Stimulated activated CD8-positive, alpha-beta memory T cell treated with anti-CD3 and anti-CD28 coated beads, Interleukin-7, amount 100 ng/mL, for 48 hours (primary cell): ENCODE measurements at regions not wholly inside any gene's neighbourhood (a gene's known extent, or its start where the extent isn't known, plus 50 kb on each side); places are given as distances from the start of the nearest gene placed in this dataset.

Experiments
- DNase-seq, 2 donors: peaks; one replicate each; pipeline ENCODE4 v3.0.0-alpha.2; 2020; ENCODE audit warnings: low read depth in 1 of 2; ENCODE audit errors: extremely low read depth in 1 of 2

DNA sequence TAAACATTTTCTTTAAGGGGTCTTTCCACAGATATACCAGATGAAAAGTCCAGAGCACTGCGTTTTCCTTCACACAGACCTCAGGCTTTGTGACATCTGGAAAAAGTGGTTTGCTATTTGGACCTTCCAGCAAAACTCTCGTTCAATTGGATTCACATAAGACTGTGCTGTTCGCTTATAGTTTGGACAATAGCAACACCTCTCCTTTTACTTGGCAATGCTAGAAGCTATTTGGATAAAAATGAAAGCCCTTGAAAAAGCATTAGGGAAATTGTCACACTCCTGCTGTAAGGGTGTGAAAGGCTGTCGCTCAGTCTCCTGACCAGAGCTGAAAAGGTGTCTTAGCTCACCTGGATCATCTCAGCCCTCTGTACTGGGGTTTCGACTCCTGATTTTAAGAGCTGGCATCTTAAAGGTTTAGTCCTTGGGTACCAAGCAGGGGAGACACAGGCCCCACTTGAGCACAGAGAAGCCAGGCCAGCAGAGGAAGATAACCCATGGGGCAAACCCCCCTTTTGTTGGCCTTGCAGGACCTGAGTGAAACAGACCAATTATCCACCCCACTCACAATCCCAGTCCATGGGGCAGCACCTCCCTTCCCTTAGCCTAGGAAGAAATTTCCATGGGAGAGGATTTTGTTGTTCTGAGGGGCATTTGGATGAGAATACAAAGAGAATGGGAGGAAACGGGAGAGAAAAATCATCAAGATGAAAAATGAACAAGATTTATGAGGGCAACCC is 257.6 kb downstream of the DLEU7 start:
- DNase-seq: no peak

GRCh38 chr13:50586414-50587083 is 256.9 kb downstream of the DLEU7 start:
- DNase-seq: no peak

GRCh38 chr13:50587115-50587514 is 256.4 kb downstream of the DLEU7 start:
- no peak for DNase-seq

DNA sequence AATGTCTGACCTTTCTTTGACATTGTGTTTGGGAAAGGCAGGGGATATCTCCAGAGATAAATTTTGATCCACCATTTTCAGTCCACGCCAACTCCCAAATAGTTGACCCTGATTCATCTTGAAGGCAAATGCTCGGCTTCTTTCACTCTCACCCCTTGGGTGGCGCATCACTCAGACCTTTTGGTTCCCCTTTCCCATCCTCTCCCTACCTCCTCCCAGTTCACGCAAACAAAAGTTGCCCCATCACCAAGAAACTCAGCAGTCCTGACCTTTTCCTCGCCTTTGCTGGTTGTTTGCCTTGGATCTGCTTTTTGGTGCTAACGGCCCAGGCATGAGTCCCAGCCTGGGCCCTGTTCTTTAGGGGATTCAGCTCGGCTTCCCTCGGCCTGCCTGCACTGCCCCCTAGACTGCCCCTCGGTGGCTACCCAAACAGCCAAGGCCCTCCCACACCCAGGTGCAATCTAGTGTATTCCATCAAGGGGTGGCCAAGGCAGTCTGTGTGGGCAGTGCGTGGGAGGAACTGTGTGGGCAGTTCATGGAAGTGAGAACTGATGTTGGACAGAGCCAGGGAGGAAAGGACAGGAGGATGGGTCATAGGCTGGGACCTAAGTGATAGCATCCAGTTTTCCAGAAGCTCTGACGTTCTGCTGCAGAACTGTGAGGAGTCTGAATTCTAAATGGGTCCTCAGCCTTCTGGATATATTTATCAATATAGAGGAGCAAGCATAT is 255.7 kb downstream of the DLEU7 start:
- DNase-seq: no peak

- DNase-seq: no peak
Measured at GRCh38 chr13:50588491-50589130, 254.9 kb downstream of the DLEU7 start.

DNA sequence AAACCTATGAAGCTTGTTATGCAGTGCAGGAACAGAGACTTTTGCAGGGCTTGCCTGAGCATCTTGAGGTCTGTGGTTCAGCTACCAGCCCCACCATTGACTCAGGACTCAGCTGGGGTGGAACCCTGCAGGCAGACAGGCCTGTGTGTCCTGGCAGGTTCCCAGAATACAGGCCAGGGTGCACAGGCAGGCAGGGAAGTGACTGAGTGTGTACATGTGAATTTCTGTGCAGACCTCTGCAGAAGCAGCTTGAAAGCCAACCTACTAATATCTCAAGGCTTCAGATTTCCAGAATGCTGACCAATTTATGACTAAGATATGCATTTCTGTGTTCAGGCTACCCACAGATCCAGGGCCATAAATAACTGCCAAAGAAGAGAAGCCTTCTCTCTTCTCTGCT is 254.4 kb downstream of the DLEU7 start:
- DNase-seq: no peak

GRCh38 chr13:50589651-50590054 is 253.8 kb downstream of the DLEU7 start:
- no peak for DNase-seq

DNA sequence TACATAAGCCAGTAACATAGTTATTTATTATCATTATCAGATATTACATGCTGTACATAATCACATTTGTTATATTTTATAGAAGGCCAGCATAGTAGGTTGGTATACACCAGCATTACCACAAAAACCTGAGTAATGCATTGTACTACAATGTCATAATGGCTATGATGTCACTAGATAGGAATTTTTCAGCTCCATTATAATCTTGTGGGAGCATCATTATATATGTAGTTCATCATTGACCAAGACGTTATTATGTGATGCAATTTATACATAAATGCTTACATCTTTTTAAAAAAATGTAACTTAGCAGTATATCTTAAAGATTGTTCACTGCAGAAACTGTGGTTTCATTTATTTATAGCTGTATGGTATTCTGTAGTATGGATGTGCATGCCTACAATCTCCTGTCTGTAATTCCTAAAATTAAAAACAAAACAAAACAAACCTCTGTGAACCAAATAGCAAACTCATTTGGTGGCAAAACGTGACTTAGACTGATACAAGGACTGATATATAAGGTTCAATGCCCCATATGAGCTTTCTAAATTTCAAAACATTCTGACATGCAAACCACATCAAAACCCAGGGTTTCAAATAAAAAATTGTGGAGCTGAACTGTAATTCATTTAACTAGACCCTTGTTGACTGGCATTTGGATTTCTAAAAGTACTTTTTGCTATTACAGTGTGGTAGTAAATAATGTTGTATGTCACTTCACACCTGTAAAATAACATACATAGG is 250.9 kb downstream of the DLEU7 start:
- no peak for DNase-seq

DNA sequence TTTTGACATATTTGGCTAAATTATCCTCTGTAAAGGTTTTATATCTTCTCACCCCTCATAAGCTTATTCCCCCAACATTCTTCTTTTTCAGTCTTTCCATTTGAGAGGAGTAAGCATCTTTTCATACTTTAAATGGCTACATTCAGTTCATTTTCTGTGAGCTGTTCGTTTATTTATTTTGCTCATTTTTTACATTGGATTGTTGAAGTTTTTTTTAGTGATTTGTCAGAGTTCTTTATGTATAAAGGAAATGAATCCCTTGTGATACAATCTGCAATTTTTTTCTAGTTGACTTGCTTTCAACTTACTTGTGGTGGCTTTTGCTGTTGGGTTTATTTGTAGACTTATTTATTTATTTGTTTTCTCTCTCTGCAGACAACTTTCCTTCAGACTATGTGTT is 250.3 kb downstream of the DLEU7 start:
- DNase-seq: no peak

GRCh38 chr13:50594276-50595051 is 249.0 kb downstream of the DLEU7 start:
- peak; percentile 14 to 26 for DNase-seq

DNA sequence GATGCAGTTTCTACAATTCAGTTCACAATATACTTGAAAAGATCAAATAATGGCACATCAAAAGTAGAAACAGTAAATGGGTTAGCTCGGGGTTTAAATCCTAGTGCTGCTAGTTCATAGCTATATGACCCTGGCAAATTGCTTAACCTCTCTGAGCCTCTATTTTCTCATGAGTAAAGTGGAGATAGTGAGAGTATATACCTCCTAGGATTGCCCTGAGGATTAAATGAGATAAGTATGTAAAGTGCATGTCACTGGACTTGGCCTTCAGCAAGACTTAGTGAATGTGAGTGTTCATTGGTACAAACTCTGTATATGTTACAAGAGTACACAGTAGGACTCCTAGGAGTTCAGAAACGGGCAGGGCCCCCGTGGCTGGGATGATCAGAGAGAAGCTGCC is 248.3 kb downstream of the DLEU7 start:
- no peak for DNase-seq

GRCh38 chr13:50596156-50596555 is 247.3 kb downstream of the DLEU7 start:
- no peak for DNase-seq

- DNase-seq: no peak
Measured at GRCh38 chr13:50596776-50597203, 246.7 kb downstream of the DLEU7 start.

DNA sequence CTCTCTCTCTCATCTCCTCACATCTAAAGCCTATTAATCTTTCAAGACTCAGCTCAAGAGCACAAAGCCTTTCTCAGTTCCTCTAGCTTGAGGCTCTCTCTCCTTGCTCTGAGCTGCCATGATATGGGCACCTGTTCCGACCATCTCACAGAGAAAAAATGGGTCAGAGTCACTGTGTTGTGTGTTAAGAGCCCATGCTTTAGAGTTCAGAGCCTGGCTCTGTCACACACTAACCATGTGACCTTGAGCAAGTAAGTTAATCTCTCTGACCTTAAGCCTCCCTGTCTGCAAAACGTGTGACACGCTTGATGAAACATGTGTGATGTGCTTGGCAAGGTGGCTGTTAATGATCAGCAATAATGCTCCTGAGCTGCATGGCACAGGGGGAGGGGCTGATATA is 245.2 kb downstream of the DLEU7 start:
- DNase-seq: no peak

DNA sequence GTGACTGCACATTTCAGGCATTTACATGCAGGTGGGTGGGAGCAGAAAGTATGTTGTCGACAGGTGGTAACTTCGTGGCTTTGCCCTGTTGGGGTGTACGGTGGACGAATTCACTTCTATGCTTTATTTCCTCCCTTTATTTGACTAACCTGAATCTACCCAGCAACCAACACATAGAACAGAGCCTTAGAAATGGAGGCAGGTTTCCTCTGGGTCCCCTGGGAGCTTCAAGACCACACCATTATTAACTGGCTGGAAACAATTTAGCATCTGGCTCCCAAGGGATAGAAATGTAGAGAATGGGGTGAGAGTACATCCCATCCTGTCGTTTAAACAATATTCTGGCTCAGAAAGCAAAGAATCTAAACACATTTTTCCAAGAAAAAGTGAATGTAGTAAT is 244.4 kb downstream of the DLEU7 start:
- DNase-seq: no peak

- no peak for DNase-seq
Measured at GRCh38 chr13:50599927-50600326, 243.6 kb downstream of the DLEU7 start.

DNA sequence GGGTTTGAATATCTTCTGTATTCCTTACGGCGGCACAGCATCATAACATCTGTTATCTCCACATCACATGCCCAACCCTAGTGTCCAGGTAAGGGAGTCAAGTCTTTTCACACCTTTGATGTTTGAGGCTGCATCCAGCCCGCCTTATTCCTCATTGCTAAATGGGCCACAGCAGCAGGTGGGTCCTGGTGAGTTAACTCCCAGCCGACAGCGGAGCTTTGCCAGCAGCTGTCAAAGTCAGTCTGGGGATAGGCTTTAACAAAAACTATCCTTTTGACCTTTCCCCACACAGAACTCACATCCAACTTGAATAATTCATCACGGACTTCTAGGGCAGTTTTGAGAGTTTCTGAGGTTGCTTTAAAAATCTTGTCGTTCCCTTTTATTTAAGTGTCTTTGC is 235.1 kb downstream of the DLEU7 start:
- no peak for DNase-seq

- no peak for DNase-seq
Measured at GRCh38 chr13:50609011-50609410, 234.5 kb downstream of the DLEU7 start.

- DNase-seq: no peak
Measured at GRCh38 chr13:50610238-50610637, 233.3 kb downstream of the DLEU7 start.
